HG03342 (cell line): ENCODE measurements at regions not wholly inside any gene's neighbourhood (a gene's known extent, or its start where the extent isn't known, plus 50 kb on each side); places are given as distances from the start of the nearest gene placed in this dataset.

ENCODE experiments used
- ATAC-seq: cut with Tn5 transposase; IDR thresholded peaks from one replicate; pipeline ENCODE4 v1.9.1; 2021; ENCODE audit warnings: mild to moderate bottlenecking, moderate library complexity; ENCODE audit not compliant: unreplicated experiment

DNA sequence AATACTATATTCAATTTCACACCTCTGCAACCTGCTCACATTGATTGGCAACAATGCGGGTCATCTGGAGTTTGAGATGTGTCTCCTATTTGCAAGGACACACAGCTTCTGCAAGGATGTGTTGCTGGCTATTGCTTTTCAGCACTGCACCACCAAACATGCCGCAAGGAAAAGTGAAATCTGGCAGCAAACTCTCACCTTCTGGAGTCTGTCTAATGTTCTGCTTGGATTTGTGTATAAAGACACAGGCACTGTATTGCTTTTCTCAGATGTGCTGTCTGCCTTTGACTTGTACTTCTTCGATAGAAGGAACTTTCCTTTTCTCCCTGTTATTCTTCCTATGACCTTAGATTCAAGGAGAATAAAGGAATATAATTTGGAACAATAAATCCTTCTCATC, 138.6 kb upstream of the EPHA4 start:
- no peak for ATAC-seq

DNA sequence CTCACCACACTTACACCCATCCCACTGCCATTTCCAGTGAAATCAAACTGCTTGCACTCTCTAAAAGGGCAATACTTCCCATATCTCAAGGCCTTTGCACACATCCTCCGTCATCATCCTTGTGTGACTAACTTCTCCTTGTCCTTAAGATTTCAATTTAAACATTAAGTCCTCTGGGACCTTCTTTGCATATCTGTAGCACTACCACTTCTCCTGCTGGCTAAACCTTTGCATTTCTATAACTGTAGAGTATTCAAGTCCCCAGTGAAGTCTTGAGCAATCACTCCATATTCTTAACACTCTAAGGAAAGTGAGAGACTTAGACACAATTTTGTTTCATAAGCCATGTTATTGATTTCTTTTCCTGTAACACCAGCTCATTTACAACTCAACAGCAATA, 136.8 kb upstream of the EPHA4 start:
- no peak for ATAC-seq

DNA sequence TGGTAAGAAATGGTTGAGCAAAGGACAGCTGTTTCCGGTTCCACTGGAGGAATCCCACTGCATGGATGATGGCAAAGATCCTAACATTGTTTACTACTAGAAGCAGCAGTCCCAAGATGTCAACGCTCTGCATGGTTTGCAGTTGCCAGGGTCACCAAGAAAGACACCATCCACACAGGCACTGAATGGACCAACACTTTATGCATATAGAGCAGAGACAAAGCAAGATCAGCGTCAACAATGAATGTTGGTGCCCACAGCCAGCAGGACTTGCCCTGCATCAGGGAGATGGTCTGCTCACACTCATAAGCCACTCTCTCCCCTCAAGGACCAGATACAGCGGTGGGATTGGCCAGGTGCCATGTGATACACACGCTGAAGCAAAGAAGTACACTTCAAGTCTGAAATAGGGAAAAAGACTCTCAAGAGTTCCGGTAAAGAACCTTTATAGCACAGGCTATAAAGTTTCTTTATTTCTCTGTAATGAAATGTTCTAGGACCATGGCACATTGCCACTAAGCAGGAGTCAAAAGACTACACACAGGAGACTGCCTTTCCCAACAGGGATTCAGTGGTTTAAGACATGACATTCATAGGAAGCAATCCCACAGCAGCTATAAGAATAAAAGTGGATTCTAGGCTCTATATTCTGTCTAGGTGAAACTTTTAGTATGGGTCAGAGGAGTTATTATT, 133.2 kb upstream of the EPHA4 start:
- ATAC-seq, result no peak

DNA sequence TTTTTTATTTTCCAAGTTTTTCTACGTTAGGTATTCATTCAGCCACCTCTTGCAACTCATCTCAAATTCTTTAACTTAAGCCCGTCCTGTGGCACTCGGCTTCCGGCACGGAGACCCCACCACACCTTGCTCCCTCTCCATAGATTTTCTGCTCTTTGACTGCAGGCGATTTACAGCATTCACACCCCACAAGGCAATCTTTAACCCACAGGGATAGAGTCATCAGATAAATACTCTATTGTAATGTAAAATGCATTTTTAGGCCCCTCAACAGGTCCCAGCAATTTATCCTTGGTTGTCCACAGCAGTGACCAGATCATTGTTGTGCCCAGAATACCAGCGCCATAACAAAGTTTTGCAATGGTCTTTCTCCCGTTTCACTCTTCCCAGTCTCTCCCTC, 132.3 kb upstream of the EPHA4 start:
- no peak for ATAC-seq

DNA sequence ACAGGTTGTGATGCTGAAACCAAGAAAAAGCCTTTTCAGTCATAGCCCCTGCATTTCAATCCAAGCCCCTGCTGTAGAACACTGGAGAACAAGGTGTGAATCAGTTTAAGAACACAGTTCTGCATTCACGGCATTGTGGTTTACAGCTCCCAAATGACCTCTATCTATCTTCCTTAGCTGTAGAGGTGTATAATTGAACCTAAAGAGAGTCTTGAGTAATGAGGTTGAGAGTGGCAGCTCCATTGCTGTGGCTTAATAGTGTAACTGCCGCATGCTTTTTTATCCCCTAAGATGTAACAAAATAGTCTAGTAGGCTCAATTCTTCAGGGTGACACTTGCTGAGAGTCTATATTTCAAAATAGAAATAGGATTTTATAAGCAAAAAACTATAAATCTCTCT, 121.3 kb upstream of the EPHA4 start:
- ATAC-seq, result no peak

DNA sequence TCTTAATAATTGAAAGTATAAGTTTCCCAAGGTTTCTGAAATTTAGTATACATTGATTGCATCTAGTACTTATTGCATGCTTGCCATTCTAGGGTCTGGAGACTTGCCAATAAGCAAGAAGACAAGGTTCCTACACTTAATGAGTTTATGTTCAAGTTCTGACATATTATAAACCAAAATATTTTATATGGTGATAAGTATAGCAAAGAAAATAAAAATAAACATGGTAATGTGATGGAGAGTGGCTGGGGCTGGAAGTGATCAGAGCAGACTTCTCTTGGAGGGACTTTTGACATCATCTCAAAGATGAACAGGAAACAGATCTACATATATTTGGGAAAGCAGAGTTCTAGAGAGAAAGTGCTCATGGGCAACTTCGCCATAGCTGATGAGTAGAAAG, 119.5 kb upstream of the EPHA4 start:
- no peak for ATAC-seq

DNA sequence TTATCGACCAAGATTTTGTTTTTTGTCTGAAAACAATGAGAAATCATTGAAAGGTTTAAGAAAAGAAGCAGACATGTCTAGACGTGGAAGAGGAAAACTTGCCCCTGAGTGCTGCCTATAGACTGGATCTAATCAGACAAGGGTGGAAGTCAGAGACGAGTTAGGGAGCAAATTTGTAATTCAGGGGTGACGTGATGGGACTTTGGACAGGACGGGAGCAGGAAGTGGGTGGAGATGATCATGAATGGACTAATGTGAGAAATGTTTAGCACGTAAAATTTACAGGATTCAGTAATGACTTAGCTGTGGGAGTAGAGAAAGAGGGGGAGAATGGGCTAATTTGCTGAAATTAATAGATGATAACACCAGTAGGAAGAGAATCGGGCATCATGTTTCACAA, 117.0 kb upstream of the EPHA4 start:
- no peak for ATAC-seq

DNA sequence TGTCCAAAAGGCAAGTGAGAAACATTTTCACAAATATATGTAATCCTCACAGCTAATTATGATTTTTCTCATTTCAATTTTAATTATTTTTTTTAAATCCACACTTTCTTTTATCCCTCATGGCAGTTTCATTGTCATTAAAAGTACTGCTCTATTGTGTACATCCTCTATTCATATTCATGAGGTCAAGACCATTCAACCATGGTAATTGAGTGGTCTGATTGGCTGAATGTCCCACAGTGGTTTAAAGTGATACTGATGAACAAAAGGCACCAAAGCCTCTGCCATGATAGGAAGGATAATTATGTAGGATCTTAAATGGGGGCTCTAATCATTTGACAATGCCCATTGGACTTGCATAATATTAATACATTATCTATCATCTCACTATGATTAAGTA, 108.4 kb upstream of the EPHA4 start:
- no peak for ATAC-seq

DNA sequence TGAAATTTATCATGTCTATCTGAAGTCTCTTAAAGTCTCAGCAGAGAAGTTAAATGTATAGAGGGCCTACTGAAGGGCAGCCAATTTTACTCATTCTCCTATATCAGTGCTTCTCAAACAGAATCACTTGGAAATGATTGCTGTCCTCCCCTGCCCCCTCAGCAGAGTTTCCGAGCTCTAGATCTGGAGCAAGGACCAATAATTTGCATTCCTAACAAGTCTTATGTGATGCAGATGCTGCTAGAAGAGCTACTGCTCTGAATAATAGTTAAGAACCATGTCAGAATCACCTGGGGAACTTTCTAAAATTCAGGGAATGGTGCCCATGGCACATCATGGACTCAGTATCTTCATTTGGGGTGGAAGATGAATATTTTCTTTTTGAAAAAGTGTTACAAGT, 105.6 kb upstream of the EPHA4 start:
- ATAC-seq, result no peak

DNA sequence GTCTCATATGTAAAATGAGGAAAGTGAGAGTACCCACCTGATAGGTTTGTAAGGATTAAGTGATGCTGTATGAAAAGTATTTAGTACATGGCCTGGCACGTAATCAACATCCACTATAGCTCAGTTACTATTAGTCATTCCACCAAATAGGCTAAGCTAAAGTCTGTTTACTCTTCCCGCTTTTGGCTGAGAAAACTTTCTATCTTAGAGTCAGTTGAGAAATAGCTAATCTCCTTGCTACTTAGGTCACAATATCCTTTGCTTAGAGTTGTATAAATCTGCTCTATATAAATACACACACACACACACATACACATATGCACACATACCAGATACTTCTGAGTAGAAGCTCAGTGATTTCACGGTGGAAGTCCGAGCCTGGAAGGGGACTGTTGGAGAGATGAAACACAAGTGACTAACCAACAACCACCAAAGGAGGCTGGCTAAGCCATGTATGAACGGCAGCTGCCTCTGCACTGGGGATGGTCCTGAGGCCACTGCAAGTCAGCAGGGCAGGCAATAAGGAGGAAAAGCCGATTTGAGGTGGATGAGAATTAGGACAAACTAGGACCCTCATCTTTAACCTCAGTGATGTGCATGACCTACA, 104.6 kb upstream of the EPHA4 start:
- no peak for ATAC-seq

DNA sequence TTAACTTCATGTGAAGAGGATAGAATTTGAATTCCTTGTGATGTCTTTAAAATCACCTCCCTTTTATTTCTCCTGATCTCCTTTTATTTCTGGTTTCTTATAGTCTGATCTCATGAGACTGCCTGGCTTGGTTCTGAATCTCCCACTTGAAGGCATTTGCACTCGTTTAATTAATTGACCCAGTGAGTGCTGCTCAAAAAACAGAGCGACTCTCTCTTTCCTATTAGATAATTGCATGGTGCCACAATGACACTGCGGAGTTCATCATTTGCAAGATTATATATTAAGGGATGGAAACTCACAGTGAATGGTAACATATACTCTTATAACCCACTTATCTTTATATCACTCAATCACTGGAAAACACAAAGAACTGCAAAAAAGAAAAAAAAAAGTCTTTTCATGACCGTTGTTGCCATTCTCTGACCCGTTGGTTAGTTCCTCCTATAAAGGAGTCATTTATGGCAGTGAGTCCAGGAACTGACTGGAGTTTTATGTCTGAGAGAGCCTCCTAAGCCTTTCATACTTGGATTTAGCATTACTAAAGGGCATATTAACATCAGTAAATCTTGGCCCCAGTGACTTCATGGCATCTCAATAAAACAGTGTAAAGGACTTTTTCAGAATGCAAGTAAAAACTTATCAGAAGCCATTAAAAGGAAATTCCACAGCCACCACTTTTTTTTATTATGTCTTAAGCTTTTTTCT, 103.3 kb upstream of the EPHA4 start:
- no peak for ATAC-seq

DNA sequence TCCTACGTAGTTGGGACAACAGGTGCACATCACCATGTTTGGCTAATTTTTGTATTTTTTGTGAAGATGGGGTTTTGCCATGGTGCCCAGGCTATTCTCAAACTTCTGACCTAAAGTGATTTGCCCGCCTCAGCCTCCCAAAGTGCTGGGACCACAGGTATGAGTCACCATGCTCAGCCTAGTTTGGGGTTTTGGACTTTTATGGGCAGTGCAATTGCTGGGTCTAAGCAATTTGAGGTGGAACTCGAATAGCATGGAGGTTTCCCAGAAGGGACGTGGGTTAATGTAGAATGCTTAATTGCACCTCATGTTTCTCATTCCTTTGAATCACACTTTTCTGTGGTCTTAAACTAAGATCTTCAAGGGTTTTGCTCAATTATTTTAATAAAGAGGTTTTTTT, 102.3 kb upstream of the EPHA4 start:
- no peak for ATAC-seq

DNA sequence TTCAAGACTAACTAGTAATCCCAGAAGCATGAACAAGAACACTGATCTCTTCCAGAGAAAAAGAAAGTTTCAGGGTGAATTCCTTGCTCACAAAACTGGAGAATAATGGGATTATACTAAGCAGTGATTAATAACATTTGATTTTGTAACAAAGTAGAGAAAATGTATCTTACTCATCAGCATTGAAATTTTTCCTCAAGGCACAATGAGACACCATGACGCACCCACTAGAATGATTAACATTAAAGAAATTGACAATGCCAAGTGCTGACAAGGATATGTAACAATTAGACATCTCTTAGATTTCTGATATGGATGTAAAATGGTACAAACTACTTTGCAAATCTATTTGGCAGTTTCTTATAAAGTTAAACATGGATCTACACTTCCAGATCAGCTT, 101.1 kb upstream of the EPHA4 start:
- ATAC-seq, result no peak

DNA sequence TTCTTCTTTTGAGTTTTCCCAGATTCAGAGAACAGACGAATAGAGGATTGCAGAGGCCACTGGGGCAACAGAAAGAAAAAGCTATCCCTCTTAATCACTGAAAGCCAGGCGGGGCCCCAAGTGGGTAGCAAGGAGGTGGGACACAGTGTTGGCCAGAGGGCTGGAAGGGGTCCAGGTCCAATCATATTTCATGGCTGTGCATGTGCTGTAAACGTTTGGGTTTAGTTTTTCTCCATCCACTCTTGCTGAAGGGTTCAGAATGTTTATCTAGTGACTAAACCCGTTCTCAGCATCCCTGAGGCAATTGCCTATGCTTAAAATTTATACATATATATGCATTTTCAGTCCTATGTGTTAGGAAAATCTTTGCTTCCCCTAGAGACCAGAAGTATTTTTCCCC, 99.4 kb upstream of the EPHA4 start:
- no peak for ATAC-seq

DNA sequence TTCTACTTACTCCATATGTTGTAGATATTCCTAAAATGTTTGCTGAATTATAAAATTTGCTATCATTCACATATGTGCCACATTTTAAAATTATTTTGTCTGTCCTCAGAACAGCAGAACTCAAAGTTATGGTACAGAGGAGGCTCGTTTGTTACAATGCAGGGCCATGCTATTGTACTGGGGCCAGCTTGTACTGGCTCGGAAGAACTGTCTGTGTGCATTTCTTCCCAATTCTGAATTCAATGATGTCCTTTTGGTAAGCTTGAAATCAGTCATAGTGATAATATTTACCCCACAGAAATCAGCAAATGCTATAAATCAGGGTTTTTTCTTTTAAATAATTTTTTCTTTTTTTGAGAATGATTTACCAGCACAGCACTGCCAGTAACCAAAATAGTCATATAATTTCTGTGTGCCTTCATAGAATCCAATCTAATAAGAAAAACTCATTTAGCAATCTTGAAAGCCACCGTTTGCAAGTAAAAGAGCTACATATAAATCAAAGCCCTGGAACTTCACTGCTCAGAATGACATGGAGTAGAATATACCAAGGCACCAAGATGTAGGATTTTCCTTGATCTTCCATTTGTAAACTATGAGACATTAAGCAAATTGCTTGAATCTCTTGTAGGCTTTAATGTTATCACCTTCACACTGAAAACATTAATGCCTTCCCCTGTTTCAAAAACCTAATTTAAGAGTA, 90.7 kb upstream of the EPHA4 start:
- ATAC-seq, result no peak

DNA sequence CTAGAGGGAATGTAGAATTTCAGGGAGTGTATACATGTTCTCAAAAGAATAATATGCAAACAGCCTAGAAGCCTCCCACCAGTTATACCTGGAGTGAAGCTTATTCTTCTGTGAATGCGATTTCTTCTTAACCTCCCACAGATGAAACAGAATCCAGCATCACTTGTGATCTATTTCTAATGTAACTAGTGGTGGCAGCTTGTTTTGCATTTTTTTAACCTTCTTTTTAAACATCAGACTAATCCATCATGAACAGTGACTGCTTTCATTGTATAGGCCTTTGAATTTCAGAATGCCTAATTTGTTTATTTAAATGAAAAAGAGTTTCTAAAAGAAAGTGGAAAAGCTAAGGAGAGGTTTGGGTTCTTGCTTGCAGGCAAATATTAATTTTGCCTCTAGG, 85.7 kb upstream of the EPHA4 start:
- ATAC-seq, result no peak

DNA sequence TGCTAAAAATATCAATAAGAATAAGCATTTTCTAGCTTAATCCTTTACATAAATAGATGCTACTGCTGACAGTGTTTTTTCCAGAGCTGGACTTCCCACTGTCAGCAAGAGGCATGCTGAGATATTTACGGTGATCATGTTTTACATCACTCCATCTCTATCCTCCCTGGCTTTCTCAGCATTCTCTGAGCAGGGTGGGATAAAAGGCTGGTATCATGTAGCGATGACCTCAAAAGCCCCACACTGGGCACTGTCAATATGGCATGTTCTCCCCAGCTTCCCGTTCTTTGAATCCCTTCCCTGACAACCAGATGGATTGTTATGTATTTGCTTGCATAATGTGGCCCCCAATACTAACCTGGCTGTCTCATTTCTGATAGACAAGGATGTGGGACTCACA, 83.2 kb upstream of the EPHA4 start:
- no peak for ATAC-seq

DNA sequence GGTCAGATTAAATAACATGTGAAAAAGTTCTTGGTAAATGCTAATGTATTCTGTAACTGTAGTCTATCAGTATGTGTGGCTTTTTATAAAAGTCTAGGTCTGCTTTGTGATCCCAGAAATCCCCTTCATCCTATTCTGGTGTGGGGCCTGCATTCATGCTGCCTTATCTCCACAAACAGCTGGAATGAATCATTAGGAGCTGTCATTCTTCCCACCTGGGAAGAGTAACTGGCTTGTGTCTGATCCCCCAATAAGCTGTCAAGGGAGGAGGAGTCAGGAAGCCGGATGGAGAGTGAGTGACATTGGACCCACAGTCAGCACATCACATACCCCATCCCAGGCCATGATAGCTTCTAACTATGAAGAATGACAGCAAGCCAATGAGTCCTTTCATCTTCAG, 81.1 kb upstream of the EPHA4 start:
- ATAC-seq, result no peak

DNA sequence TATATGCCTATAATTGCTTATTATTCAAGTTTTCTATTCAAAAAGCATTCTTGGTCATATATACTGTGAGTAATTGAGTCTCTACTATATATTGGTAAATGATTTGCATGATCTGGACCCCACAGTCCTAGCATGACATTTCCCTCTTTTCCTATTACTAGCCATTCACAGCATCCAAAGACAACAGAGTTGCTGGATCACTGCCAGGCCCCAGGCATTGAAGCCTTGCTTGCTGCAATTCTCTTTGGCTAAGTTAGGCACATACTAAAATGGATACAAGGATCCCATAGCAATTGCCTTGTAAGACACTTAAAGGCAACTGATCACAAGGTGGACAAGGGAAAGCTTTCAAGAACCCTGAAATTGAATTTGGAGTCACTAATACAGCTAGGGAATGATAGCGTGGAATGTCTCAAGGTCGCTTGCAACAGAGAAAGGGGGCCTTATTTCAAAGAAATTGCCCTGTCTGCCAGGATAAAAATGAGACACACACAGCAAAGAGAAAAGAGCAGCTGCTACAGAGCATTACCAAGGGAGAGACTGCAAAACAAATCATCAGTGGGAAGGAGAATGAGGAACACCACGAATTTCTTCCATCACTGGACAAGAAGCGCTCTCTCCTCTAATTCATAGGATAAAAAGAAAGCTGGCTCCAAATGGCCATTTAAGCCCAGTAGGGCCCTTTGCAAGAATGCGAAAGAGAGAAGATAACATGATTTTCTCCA, 77.1 kb upstream of the EPHA4 start:
- no peak for ATAC-seq

DNA sequence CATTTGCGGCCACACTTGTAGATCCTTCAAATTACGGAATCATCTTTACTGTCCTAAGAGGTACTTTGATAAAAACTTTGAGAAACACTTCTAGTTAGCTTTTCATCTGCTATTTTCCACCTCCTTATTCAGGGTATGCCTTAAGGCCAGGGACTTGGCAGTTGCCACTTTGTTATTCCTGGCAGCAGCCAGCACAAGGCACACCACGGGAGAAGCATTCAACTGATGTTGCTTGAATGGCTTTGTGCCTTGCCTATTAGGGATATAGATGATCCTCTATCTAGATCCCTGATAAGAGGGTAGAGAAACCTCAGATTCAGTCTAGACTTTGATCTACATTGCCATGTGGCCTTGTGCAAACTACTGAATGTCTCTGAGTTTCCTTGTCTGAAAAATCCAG, 70.3 kb upstream of the EPHA4 start:
- ATAC-seq, result no peak

DNA sequence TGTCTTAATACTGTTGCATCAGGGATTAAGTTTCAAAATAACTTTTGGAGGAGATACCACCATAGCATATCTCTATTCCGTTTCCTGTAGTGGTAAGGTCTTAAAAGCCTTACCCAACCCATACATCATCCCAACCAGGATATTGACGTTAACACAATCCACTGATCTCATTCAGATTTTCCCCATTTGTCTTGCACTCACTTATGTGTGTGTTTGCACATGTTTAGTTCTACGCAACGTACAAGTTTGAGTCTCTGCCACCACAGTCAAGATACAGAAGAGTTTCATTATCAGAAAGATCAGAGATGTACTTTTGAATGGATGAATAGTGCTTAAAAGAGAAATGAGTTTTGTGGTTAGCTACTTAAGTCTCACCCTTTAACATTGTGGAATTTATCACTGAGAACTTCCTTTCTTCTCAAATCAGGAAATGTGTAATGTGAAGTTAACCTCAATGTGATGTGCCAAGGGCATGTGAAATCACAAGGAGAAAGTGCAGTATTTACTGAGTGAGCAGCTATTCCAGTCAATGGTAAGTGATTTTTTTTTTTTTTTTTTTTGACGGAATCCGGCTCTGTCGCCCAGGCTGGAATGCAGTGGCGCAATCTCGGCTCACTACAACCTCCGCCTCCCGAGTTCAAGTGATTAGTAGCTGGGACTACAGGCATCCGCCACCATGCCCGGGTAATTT, 69.2 kb upstream of the EPHA4 start:
- no peak for ATAC-seq
